HG02678 (cell line): ENCODE measurements at regions not wholly inside any gene's neighbourhood (a gene's known extent, or its start where the extent isn't known, plus 50 kb on each side); places are given as distances from the start of the nearest gene placed in this dataset.
"Not testable (repeated sequence)": the region's sequence is repeated elsewhere in the genome, so short reads cannot be mapped to it uniquely, and the experiment has no call there.

Experiments
- ATAC-seq: cut with Tn5 transposase; IDR thresholded peaks from one replicate; pipeline ENCODE4 v1.9.1; 2021; ENCODE audit warnings: mild to moderate bottlenecking, moderate library complexity; ENCODE audit not compliant: unreplicated experiment

DNA sequence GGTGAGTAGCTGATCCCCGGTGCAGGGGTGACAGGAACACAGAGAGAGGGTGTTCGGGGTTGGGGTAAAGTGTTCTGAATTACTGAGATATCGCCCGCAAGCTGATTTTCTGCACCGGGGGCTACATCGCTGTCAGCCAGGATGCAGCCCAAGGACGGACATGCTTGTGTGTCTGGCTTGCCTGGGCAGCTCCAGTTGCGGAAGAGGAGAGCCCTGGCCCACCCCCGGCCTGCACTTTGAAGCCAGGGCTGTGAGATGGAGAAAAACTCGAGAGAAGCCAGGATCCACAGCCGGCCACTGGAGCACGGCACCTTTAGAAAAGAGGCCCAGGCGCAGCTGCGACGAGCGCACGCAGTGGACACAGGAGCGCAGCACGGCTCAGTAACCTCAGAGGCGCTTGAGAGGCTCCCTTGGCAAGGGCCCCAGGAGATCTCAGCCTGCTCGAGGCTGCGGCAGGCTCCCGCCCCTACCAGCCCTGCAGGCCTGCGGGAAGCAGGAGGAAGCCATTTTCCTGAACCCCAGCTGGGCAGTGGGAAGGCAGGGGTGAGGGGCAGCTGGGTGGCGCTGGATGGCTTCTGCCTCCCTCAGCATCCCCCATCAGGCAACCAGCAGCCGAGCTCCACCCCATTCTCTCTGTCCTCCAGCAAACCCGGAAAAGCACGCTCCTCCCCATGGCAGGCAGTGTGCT is 59.2 kb downstream of the C9orf50 start:
- no peak for ATAC-seq

DNA sequence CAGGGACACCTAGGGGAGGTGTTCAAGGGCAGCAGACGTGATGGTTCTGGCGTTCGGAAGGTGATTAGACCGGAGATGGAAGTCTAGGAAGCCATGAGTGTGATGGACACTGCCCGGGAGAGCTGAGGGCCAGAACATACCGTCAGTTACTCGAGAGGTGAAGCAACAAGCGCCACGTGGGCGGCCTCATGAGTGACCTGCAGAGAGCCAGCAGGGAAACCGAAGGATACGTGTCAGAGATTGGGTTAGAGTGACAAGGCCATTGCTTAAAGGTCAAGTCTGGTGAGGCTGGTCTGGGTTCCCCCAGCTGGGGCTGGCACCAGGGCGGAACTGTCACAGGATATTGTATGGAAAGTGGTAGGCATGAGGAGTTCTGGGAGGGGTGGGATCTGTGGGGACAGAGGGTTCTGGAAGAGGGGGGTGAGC is 60.0 kb downstream of the C9orf50 start:
- no peak for ATAC-seq

DNA sequence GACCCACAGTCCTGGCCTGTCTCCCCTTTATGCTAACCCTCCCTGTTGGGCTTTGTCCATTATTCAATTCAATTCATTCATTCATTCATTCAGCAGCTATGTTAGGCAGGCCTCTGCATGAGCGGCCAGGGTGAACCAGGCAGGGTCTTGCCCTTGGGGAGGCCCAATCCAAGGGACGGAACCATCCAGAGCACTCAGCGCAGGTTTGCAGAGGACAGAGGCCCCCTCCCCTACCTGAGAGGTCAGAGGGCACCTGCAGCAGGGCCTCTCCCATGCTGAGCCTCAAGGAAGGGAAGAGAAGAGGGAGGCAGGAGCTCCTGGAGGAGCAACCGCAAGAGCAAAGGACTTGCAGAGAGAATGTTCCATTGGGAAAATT is 61.4 kb downstream of the C9orf50 start:
- no peak for ATAC-seq

DNA sequence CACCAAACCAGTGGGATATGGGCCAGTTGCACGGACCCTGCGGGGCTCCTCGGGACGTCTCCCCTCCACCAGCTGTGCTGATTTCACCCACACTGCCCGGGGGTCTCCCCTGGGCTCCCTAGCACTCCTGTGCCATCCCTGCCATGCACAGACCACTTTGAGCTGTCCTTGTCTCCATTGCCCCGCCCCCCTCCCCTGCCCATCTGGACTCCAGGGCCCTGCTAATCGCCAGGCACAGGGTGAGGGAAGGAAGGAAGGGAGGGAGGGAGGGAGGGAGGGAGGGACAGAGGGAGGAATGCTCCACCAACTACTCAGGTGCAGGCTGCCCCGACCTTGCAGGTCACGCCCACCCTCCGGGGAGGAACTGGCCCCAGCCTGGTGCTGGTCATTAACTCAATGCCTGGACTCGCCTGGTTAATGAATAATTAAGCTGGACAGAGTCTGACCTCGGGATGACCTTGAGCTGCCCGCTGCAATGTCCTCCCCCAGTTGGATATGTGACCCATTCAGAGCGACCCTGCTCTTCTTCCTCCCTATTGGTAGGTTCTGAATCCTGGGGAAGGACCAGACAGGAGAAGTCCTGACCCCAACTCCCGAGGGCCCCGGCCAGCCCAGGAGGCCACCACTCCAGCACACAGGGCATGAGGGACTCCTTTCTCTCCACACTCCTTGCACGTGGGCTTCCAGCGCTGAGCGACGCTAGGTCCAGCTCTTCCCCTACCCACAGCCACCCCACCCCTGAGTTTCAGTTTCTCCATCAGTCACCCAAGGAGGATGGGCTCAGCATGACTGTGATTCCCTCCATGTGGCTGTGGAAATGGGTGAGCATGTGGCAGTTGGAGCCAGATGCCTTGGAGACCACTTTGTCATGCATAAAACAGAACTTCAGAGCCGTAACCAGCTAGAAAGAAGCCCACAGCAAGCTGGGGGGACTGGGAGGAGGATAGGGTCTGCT is 62.1 kb downstream of the C9orf50 start:
- no peak for ATAC-seq

DNA sequence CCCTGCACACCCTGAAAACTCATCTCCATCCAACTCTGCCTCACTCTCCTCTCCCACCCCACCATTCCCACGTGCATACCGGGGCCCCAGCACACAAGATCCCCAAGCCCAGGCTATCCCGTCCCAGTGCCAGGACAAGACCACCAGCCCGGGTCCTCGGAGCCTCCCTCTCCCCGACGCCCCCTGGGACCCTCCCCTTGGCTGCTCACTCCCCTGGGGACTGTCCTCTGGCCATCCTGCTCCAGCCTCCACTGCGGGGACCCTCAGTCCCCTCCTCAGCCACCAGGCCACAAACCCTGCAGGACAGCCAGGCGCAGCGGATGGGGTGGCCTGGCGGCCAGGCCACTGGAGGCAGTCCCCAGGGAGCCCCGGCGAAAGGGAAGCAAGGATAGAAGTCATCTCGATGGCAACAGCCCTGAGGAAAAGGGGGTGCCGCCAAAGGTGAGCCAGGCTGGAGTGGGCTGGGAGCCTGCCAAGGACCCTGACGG is 62.8 kb downstream of the C9orf50 start:
- ATAC-seq = no peak

DNA sequence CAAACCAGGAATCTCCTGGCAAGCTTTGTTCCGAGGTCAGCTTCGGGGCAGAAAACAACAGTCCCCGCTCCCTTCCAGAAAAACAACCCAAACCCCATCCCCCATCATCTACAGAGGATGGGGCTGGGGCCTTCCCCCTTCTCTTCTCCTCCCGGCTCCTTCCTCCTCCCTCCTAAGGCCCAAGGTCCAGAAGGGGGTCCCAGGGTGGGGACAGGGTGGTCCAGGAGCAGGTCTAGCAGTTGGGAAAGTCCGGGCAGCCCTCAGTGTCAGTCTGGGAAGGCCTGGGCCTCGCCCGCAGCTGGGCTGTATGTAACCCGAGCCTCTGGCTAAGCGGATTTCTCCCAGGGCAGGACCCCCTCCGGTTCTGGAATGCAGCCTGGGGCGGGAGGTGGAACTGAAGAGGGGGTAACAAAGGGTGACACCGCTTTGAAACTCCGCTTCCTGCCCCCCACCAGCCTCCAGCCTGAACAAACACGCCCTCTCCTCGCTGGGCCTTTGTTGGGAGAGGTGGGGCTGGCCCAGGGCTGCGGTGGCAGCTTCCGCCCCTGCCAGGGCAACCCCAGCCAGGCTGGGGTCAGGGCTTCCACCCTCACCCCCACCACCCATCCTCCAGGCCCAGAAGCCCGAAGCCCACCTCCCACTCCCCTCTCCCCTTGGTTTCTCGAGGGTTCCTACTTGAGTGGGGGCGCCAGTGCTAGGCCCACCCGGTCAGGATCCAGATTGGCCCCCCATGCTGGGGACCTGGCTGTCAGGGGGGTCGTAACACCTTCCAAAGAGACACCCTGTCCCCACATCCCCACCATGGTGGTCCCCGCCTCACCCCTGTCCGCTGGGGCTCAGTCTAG is 63.5 kb downstream of the C9orf50 start:
- no peak for ATAC-seq

DNA sequence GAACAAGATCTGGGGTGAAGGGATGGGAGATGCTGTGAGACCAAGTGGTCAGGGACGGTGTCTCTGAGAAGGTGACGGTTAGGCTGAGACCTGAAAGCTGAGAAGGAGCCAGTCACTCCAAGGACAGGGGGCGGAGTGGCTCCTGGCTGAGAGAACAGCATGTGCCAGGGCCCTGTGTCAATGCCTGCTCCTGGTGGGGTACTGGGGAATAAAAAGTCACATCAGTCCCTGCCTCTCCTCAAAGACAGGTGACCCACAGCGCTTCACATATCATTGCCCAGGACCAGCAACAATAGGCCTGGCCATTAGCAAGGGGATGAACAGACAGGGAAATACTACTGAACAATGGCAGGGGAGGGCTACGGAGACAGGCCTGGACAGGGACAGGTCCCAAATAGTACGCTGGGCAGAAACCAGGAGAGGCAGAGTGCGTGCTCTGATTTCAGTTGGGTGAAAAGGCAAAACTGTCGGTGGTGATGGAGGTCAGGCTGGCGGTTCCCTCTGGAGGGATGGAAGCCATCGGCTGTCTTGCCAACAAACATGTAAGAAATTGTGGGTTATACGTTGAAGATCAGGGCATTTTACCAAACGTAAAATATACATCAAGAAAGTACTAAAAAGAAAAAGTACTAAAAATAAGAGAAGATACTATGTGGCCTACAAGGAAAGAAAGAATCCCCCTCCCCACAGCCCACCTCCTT is 64.3 kb downstream of the C9orf50 start:
- no peak for ATAC-seq

DNA sequence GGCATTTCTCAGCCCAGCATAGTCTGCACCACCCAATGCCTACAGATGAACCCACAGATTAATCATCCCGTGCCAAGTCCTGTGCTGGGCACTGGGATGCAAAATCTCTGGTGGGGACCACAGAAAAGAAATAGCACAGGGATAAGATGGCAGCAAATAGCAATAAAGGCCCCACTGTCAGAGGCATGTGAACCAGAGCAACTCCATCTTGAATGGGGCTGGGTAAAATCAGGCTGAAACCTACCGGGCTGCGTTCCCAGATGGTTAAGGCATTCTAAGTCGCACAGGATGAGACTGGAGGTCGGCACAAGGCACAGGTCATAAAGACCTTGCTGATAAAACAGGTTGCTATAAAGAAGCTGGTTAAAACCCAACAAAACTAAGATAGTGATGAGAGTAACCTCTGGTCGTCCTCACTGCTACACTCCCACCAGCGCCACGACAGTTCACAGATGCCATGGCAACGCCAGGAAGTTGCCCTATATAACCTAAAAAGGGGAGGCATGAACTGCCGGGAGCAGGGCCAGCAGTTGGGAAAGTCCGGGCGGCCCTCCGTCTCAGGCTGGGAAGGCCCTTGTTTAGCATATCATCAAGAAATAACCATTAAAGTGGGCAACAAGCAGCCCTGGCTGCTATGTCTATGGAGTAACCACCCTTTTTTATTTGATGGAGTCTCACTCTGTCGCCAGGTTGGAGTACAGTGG is 65.2 kb downstream of the C9orf50 start:
- no peak for ATAC-seq

DNA sequence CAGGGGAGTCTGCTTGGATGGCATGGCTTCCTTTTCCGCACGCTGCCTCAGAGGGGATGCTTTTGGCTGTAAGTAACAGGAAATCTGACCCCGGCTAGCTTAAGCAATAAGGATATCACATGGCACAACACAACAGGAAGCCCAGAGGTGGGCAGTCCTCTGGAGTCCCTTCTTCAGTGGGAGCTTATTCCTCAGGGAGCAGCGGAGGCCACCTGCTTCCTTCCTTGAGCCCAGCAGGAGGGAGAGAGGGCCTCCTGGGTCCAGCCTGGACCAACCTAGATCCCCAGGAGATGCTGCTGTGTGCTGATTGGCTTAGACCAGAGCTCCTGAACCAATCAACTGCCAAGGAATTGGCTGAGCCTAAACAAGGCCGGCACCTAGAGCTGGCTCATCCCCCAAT is 66.3 kb downstream of the C9orf50 start:
- ATAC-seq = no peak

DNA sequence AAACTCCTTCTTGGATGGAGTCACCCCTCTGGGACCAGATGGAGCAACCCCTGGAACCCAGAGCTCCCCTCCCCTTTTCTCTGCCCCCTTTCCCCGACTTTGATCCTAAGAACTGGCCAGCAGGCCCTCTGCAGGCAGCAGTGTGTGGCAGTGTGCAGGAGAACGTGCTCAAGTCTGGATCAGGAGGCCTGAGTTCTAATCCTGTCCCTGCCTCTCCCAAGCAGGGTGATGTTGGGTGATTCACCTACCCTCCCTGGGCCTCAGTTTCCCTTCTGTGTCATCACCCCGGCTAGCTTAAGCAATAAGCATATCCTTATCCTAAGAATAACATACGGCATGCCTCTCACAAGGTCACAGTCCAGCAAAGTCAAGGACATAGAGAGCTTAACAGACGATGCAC is 67.6 kb downstream of the C9orf50 start:
- no peak for ATAC-seq

DNA sequence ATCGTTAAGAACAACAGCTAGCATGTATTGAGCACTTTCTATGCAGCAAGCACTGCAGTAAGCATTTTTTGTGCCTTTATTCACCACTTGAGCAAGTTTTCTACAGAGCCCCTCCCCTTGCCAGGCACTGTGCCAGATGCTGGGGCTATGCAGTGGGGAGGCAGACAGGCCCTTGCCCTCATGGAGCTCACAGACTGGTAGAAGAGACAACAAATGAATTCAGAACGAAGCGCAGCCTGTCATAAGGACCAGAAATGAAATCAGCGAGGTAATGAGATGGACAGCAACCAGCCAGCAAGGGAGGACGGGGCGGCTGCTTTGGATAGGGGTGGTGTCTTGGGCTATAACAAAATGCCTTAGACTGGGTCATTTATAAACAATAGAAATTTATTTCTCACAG is 68.8 kb downstream of the C9orf50 start:
- ATAC-seq = no peak

DNA sequence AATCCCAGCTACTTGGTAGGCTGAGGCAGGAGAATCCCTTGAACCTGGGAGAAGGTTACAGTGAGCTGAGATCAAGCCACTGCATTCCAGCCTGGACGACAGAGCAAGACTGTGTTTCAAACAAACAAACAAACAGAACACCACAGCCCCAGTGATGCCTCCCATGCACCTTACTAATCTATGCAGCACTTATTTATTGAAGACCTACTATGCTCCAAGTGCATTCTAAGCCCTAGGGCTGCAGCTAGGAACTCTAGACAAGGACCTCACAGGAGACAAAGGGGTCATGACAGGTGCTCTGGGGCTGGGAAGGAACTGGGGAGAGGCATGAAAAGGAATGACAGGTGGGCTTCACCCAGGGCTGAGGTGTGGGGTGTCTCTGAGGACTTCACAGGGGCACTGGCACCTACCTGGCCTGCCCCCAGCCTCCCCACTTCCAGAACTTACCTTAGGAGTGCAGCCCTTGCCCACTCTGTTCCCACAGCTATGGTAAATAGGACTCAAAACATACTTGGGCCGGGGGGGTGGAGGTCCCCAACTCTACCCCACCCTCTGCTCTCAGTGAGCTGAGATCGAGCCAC is 69.4 kb downstream of the C9orf50 start:
- no peak for ATAC-seq

DNA sequence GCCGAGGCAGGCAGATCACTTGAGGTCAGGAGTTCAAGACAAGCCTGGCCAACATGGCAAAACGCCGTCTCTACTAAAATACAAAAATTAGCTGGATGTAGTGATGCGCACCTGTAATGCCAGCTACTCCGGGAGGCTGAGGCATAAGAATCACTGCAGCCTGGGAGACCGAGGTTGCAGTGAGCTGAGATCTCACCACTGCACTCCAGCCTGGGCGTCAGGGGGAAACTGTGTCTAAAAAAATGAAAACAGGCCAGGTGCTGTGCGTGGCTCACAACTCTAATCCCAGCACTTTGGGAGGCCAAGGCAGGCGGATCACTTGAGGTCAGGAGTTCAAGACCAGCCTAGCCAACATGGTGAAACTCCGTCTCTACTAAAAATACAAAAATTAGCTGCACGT is 69.9 kb downstream of the C9orf50 start:
- ATAC-seq = not testable (repeated sequence)

DNA sequence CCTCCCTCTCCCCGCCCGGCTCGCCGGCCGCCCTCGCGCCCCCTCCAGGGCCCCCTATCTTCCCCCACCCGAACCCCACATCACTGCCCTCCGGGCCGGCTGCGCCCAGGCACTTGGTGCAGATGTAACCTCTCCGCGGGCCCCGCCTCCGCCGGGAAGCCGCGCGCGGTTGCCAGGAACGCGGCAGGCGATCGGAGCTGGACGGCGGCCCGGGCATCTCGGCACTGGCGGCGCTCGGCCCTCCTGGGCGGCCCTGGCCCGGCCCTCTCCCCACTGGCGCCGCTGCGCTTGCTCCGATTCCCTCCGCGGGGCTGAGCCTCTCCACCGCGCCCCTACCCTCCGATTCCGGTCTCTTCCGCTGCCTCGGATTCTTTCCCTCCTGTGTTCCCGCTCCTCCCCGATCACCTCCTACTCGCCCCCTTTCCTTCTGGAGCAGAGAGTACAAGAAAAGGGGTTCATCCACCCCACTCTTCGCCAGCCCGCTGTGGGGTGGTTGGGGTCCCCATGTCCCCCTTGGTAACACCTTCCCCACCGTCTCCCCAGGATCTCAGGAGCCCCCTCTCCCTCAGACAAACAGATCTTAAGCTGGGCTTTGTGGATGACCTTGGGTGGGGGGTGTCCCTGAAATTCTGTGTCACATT is 70.6 kb downstream of the C9orf50 start:
- ATAC-seq = no peak

DNA sequence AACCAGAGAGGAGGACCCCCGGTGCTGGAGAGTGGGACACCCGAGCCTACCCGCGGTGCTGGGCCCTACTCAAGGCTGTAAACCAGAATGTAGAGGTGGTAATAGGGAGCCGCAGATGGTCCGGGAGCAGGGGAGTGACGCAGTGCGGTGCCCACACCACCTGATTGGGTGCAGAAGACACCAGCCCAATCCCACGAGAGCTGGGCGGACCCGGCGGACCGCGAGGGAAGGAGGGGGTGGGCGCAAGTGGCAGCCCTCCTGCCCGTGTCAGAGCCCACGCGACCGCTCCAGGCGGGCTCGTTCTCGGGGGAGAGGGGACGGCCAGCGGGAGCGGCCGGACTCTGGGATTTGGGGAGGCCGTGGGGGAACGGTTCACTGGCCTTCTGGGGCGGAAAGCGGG is 71.2 kb downstream of the C9orf50 start:
- ATAC-seq = no peak

DNA sequence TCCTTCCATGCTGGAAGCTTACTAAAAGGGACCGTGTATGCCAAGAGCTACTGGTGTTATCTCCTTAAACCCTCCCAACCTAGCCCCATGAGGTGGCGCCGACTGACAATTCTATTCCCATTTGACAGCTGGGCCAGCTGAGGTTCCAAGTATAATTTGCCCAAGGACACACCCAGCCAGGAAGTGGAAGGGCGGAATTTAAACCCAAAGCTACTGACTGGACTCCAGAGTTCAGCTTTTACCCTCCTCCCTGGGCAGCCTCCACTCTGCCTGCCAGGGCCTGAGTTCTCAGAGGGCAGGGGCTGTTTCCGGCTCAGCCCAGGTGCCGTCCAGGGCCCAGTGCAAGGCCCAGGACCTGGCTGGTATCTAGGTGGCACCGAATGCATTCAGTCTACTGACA is 71.8 kb downstream of the C9orf50 start:
- ATAC-seq = no peak

DNA sequence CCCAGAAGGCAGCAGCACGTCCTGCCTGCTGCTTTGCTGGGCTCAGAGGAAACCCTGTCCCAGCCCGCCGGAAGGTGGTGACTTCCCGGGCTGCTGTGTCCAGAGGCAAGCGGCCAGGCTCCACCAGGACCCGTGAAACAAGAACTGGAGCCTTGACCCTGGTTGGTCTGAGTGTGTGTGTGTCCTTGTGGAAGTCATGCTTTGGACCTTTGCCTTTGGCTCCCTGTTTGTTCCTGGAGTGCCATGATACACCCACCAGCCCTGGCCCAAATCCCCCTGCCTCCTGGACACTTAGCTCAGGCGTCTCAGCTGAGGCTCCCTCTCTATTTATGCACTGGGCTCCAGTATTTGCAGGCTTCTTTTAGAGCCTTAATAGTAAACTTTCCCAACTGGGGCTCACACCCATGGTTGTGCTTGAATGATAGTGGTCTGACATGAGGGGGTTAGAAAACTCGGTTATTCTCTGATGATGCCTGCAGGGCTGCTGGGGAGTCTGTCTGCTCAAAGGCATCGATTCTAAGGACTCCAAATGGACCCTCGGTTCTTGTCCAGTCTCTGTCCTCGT is 72.2 kb downstream of the C9orf50 start:
- no peak for ATAC-seq

DNA sequence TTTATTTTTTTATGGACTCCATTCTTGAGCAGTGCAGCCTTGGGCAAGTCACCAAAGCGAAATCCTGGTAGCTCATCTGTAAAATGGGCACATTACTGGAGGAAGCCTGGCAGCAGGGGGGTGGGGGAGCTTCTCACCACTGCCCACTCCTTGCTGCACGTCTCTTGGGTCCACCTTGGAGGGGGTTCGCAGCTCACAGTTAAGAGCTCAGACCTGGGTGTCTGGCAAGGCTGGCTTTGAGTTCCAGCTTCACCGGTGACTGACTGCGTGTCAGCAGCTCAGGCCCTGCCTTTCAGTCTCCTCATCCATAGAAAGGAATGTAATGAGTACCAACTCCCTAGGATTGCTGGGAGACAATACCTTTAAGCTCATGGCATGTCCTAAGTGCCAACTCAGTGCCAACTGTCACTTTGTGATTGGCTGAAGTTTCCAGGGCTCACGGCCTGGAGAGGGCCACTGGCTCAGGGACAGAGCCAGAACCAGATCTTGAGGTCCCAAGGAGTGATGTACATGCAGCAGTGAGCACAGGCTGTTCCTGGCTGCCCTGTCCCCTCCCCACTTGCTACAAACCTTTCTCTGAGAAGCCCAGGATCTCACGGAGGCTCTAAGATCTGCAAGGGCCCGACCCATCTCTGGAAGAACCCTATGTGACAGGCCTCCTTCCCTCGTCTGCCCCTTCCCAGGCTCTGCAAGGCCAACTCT is 72.9 kb downstream of the C9orf50 start:
- no peak for ATAC-seq
